ENCODE measurements at regions not wholly inside any gene's neighbourhood (a gene's known extent, or its start where the extent isn't known, plus 50 kb on each side); places are given as distances from the start of the nearest gene placed in this dataset.

DNA sequence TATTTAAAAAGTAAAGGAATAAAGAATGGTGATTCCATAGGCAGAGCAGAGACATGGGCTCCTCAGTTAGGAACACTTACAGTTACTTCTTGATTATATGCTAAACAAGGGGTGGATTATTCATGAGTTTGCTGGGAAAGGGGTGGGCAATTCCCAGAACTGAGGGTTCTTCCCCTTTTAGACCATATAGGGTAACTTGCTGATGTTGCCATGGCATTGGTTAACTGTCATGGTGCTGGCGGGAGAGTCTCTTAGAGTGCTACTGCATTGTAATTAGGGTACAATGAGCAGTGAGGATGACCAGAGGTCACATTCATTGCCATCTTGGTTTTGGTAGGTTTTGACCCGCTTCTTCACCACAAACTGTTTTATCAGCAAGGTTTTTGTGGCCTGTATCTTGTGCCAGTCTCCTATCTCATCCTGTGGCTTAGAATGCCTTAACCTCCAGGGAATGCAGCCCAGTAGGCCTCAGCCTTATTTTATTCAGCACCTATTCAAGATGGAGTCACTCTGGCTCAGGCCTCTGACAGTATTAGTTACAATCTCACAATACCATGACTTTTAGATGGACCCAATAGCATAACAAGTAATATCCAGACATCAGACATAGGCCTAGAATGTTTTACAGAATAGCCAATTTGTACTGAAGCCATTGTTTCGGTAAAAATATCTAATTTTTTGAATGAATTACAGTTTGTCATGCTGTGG, 106.8 kb downstream of the ZBTB18 start:
- TF ChIP-seq, protein P1, sequence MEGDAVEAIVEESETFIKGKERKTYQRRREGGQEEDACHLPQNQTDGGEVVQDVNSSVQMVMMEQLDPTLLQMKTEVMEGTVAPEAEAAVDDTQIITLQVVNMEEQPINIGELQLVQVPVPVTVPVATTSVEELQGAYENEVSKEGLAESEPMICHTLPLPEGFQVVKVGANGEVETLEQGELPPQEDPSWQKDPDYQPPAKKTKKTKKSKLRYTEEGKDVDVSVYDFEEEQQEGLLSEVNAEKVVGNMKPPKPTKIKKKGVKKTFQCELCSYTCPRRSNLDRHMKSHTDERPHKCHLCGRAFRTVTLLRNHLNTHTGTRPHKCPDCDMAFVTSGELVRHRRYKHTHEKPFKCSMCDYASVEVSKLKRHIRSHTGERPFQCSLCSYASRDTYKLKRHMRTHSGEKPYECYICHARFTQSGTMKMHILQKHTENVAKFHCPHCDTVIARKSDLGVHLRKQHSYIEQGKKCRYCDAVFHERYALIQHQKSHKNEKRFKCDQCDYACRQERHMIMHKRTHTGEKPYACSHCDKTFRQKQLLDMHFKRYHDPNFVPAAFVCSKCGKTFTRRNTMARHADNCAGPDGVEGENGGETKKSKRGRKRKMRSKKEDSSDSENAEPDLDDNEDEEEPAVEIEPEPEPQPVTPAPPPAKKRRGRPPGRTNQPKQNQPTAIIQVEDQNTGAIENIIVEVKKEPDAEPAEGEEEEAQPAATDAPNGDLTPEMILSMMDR (IDR thresholded peaks at IDR 0.05), result no peak
- no peaks in the 10 kb centered on the region for H3K36me3 ChIP-seq (ENCODE audit: control insufficient read depth, insufficient read depth, low read length)
- no peaks in the 10 kb centered on the region for H3K4me1 ChIP-seq (ENCODE audit: control insufficient read depth, insufficient read depth, low read length)
- Mint-ChIP-seq H3K4me1 (peaks cover 0 to 6% of the 10 kb centered on the region in 2 donors), H3K4me3 (no peak overlapping the region), H3K27me3 (ENCODE audit: low read depth in 2 of 2) (peaks cover 13% of the 10 kb centered on the region in 2 donors), H3K9me3 (no peaks in the 10 kb centered on the region), H3K27ac (no peak overlapping the region), H3K36me3 (no peaks in the 10 kb centered on the region)
- no peak overlapping the region for H3K4me3 ChIP-seq (ENCODE audit: low read length)
- ATAC-seq, result no peak
- H3K27ac ChIP-seq (ENCODE audit: low read length), result no peak overlapping the region
- no peak for DNase-seq
- no peaks in the 10 kb centered on the region for H3K27me3 ChIP-seq (ENCODE audit: control insufficient read depth, insufficient read depth, low read length)
- no peaks in the 10 kb centered on the region for H3K9me3 ChIP-seq (ENCODE audit: control insufficient read depth, insufficient read depth, low read length)
- intact Hi-C loops (cut with micrococcal nuclease), result no loop called here
- WGBS (ENCODE audit: insufficient coverage), result 98% methylated on average over 3 of the region's 3 CpGs

DNA sequence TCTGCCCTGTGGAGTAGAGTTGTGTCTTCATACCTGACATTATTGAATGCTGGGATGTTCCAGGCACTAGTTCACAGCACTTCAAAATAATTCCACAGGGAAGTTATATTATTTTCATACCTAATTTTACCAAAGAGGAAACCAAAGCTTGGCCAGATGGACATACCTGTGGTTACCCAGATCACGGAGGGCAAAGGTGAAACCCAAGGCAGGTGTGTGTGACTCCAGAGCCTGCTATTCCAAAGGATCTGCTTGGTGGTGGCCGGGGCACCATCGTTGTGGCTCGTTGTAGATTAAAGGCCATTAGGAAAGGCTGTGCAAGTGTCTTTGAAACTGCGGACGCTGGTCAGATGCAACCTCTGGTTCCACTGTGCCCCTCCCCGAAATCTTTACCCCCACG, 108.6 kb downstream of the ZBTB18 start:
- Mint-ChIP-seq H3K36me3 (no peaks in the 10 kb centered on the region), H3K9me3 (no peaks in the 10 kb centered on the region), H3K27me3 (ENCODE audit: low read depth in 2 of 2) (peaks cover 10 to 11% of the 10 kb centered on the region in 2 donors), H3K4me1 (peaks cover 0 to 6% of the 10 kb centered on the region in 2 donors), H3K4me3 (no peak overlapping the region), H3K27ac (no peak overlapping the region)
- Histone ChIP-seq H3K9me3 (ENCODE audit: control insufficient read depth, insufficient read depth, low read length) (no peaks in the 10 kb centered on the region), H3K27me3 (ENCODE audit: control insufficient read depth, insufficient read depth, low read length) (no peaks in the 10 kb centered on the region), H3K4me3 (ENCODE audit: low read length) (no peak overlapping the region), H3K27ac (ENCODE audit: low read length) (no peak overlapping the region), H3K36me3 (ENCODE audit: control insufficient read depth, insufficient read depth, low read length) (no peaks in the 10 kb centered on the region), H3K4me1 (ENCODE audit: control insufficient read depth, insufficient read depth, low read length) (no peaks in the 10 kb centered on the region)
- ATAC-seq, result no peak
- intact Hi-C loops (cut with micrococcal nuclease), result no loop called here
- TF ChIP-seq, protein P1 (IDR thresholded peaks at IDR 0.05), result no peak
- WGBS (ENCODE audit: insufficient coverage), result 89% methylated on average over 8 of the region's 8 CpGs
- DNase-seq, result no peak

DNA sequence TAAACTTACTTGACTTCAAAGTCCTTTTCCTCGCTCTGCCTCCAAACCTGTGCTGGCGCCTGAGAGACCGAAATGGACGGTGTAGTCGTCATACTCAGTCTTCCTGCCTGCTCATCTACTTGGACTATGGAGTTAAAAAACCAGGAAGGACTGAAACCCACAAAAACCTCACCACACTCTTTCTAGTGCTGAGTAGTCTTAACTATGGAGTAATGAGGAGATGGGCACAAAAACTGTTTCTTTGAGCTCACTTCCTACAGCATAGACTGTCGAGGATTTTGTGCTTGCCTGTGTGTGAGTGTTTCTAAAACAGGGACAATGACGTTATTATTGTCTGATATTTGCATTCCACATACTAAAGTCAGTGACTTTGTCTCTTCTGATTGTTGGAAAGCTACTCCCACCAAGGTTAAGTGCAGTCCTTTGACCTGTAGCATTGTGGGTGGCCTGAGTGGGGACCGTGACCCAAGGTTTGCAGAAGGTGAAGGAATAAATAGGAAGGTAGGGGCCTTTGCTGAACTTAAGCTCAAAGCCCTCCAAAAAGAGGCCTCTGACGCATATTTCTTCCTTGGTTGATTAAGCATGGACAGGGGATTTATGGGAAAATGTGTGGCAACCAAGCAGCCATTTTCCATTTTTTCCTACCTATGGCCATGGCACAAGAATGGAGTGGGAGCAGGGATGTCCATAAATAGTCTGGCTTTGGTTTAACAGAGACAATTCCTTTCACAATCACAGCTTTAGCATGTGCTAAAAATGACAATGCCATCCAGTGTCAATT, 109.6 kb downstream of the ZBTB18 start:
- H3K4me1 ChIP-seq (ENCODE audit: control insufficient read depth, insufficient read depth, low read length), result no peaks in the 10 kb centered on the region
- intact Hi-C loops (cut with micrococcal nuclease), result no loop called here
- Mint-ChIP-seq H3K27ac (no peak overlapping the region), H3K27me3 (ENCODE audit: low read depth in 2 of 2) (peaks cover 4 to 9% of the 10 kb centered on the region in 2 donors), H3K4me3 (no peak overlapping the region), H3K4me1 (peaks cover 0 to 4% of the 10 kb centered on the region in 2 donors), H3K36me3 (no peaks in the 10 kb centered on the region), H3K9me3 (no peaks in the 10 kb centered on the region)
- H3K27me3 ChIP-seq (ENCODE audit: control insufficient read depth, insufficient read depth, low read length), result no peaks in the 10 kb centered on the region
- no peak for DNase-seq
- no peak for ATAC-seq
- TF ChIP-seq, protein P1 (IDR thresholded peaks at IDR 0.05), result no peak
- H3K4me3 ChIP-seq (ENCODE audit: low read length), result no peak overlapping the region
- no peaks in the 10 kb centered on the region for H3K36me3 ChIP-seq (ENCODE audit: control insufficient read depth, insufficient read depth, low read length)
- no peak overlapping the region for H3K27ac ChIP-seq (ENCODE audit: low read length)
- WGBS (ENCODE audit: insufficient coverage), result 64% methylated on average over 8 of the region's 9 CpGs
- H3K9me3 ChIP-seq (ENCODE audit: control insufficient read depth, insufficient read depth, low read length), result no peaks in the 10 kb centered on the region

Data from natural killer cell (primary cell).